Endothelial cell of umbilical vein (primary cell): ENCODE measurements at regions not wholly inside any gene's neighbourhood (a gene's known extent, or its start where the extent isn't known, plus 50 kb on each side); places are given as distances from the start of the nearest gene placed in this dataset.

Source experiments
- CTCF ChIP-seq, 2 donors: IDR thresholded peaks; 1 replicate in 1 of 2; 2 replicates in 1 of 2; pipeline ENCODE4 v1.5.1; 2011; ENCODE audit warnings: low read length in 2 of 2, mild to moderate bottlenecking in 2 of 2, moderate library complexity in 2 of 2, control low read depth in 1 of 2, inconsistent platforms in 1 of 2, low read depth in 1 of 2; ENCODE audit not compliant: insufficient read depth in 1 of 2; ENCODE audit errors: extremely low read depth in 1 of 2
- EZH2 ChIP-seq: IDR thresholded peaks from 2 replicates; pipeline ENCODE4 v1.6.1; 2012; ENCODE audit warnings: borderline replicate concordance, low read depth, mild to moderate bottlenecking, moderate library complexity, low read length, inconsistent platforms; ENCODE audit not compliant: severe bottlenecking
- FOS ChIP-seq: IDR thresholded peaks from 2 replicates; pipeline ENCODE4 v1.6.1; 2011; ENCODE audit warnings: mild to moderate bottlenecking, low read length, moderate library complexity, borderline replicate concordance; ENCODE audit not compliant: insufficient read depth
- GATA2 ChIP-seq: IDR thresholded peaks from 2 replicates; pipeline ENCODE4 v1.7.0; 2011; ENCODE audit warnings: low read depth, mild to moderate bottlenecking, moderate library complexity, mixed read lengths, low read length; ENCODE audit not compliant: insufficient read length, insufficient read depth
- JUN ChIP-seq: IDR thresholded peaks from 2 replicates; pipeline ENCODE4 v1.6.1; 2011; ENCODE audit warnings: borderline replicate concordance, low read depth; ENCODE audit not compliant: insufficient read length, insufficient read depth
- MYC ChIP-seq: IDR thresholded peaks from one replicate; pipeline ENCODE4 v1.6.1; 2011; ENCODE audit warnings: mild to moderate bottlenecking, low read depth, low read length
- POLR2A ChIP-seq: IDR thresholded peaks from 2 replicates; pipeline ENCODE4 v1.6.1; 2012; ENCODE audit warnings: low read depth, mild to moderate bottlenecking, control low read depth, low read length
- POLR2AphosphoS5 ChIP-seq: IDR thresholded peaks from 2 replicates; pipeline ENCODE4 v1.6.1; 2012; ENCODE audit warnings: low read depth, mild to moderate bottlenecking, control low read depth, low read length, moderate library complexity; ENCODE audit not compliant: insufficient read depth
- TF ChIP-seq, protein P1 (sequence below): IDR thresholded peaks from 2 replicates; pipeline ENCODE4 v1.6.1; 2011; ENCODE audit not compliant: insufficient read depth, insufficient read length

- TF ChIP-seq POLR2A (no peak), CTCF (IDR thresholded peaks at IDR 0.05; ENCODE audit: extremely low read depth in 1 of 2, insufficient read depth in 1 of 2, low read depth in 1 of 2, low read length in 2 of 2) (no peak), EZH2 (no peak), POLR2AphosphoS5 (no peak), GATA2 (no peak), JUN (no peak), MYC (no peak), FOS (no peak)
- TF ChIP-seq, protein P1, sequence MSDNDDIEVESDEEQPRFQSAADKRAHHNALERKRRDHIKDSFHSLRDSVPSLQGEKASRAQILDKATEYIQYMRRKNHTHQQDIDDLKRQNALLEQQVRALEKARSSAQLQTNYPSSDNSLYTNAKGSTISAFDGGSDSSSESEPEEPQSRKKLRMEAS = no peak
These were observed 903.1 kb downstream of the NSUN3 start for GRCh38 chr3:94965867-94966475.
